ENCODE measurements at regions not wholly inside any gene's neighbourhood (a gene's known extent, or its start where the extent isn't known, plus 50 kb on each side); places are given as distances from the start of the nearest gene placed in this dataset.

DNA sequence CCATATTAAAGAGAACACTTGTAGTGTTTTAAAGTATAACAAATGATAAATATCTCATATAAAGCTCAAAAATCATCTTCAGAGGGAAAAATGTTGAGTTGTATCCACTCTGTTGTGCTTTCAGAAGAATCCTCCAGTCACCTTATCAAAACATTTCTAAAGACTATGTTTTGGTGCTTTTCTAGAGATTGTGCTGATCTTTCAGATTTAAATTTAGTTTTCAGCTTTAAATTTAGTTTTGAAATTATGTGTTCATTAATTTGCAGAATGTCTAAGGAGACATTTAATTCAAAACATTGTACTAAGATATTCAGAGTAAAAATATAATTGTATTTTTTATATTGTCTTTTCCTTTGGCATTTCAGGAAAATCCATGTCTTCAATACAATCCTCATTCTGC, 303.1 kb upstream of the KYNU start:
- no peaks in the 10 kb centered on the region for H3K79me2 ChIP-seq (ENCODE audit: insufficient read depth)
- no peaks in the 10 kb centered on the region for H3K9me3 ChIP-seq
- H3K9ac ChIP-seq, result no peak overlapping the region
- ChIA-PET CTCF (no interaction called here), POLR2A (no interaction called here)
- no peaks in the 10 kb centered on the region for H3K27me3 ChIP-seq (ENCODE audit: insufficient read depth)
- H3K9me2 ChIP-seq, result no peaks in the 10 kb centered on the region
- no peaks in the 10 kb centered on the region for H4K20me1 ChIP-seq (ENCODE audit: insufficient read depth)
- TF ChIP-seq TAF1 (IDR thresholded peaks at IDR 0.05; ENCODE audit: borderline replicate concordance, low read depth, low read length), result no peak
- no peak for TF ChIP-seq EP300 (IDR thresholded peaks at IDR 0.05; ENCODE audit: borderline replicate concordance in 1 of 2, low read depth in 1 of 2, low read length in 1 of 2)
- TF ChIP-seq RCOR1 (IDR thresholded peaks at IDR 0.05; ENCODE audit: low read length), result no peak
- no peak for TF ChIP-seq ELF1 (IDR thresholded peaks at IDR 0.05)
- no peak for TF ChIP-seq TEAD4 (IDR thresholded peaks at IDR 0.05; ENCODE audit: borderline replicate concordance, insufficient read depth)
- TF ChIP-seq, protein P1, sequence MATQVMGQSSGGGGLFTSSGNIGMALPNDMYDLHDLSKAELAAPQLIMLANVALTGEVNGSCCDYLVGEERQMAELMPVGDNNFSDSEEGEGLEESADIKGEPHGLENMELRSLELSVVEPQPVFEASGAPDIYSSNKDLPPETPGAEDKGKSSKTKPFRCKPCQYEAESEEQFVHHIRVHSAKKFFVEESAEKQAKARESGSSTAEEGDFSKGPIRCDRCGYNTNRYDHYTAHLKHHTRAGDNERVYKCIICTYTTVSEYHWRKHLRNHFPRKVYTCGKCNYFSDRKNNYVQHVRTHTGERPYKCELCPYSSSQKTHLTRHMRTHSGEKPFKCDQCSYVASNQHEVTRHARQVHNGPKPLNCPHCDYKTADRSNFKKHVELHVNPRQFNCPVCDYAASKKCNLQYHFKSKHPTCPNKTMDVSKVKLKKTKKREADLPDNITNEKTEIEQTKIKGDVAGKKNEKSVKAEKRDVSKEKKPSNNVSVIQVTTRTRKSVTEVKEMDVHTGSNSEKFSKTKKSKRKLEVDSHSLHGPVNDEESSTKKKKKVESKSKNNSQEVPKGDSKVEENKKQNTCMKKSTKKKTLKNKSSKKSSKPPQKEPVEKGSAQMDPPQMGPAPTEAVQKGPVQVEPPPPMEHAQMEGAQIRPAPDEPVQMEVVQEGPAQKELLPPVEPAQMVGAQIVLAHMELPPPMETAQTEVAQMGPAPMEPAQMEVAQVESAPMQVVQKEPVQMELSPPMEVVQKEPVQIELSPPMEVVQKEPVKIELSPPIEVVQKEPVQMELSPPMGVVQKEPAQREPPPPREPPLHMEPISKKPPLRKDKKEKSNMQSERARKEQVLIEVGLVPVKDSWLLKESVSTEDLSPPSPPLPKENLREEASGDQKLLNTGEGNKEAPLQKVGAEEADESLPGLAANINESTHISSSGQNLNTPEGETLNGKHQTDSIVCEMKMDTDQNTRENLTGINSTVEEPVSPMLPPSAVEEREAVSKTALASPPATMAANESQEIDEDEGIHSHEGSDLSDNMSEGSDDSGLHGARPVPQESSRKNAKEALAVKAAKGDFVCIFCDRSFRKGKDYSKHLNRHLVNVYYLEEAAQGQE (IDR thresholded peaks at IDR 0.05; ENCODE audit: low read depth, low read length), result no peak
- TF ChIP-seq SIN3A (IDR thresholded peaks at IDR 0.05; ENCODE audit: borderline replicate concordance, low read depth, low read length), result no peak
- TF ChIP-seq MXI1 (IDR thresholded peaks at IDR 0.05; ENCODE audit: low read depth, low read length), result no peak
- no peak overlapping the region for H3K4me2 ChIP-seq
- H3K36me3 ChIP-seq (replicated peaks in 1 of 2; ENCODE audit: control insufficient read depth in 1 of 2, insufficient read depth in 2 of 2, low read length in 1 of 2), result no peaks in the 10 kb centered on the region
- H2AFZ ChIP-seq (ENCODE audit: low read depth), result no peak overlapping the region
- H3K27ac ChIP-seq (ENCODE audit: low read depth in 2 of 2, low read length in 1 of 2), result no peak overlapping the region
- no peak for DNase-seq
- H3K4me3 ChIP-seq (ENCODE audit: low read depth in 2 of 2, low read length in 1 of 2), result no peak overlapping the region
- no peaks in the 10 kb centered on the region; a peak in 1 of 4 replicates for H3K4me1 ChIP-seq (ENCODE audit: control insufficient read depth in 1 of 2, insufficient read depth in 2 of 2, low read depth in 1 of 2, low read length in 1 of 2)
- no peaks in the 10 kb centered on the region for H3F3A ChIP-seq (replicated peaks; ENCODE audit: insufficient read depth)

DNA sequence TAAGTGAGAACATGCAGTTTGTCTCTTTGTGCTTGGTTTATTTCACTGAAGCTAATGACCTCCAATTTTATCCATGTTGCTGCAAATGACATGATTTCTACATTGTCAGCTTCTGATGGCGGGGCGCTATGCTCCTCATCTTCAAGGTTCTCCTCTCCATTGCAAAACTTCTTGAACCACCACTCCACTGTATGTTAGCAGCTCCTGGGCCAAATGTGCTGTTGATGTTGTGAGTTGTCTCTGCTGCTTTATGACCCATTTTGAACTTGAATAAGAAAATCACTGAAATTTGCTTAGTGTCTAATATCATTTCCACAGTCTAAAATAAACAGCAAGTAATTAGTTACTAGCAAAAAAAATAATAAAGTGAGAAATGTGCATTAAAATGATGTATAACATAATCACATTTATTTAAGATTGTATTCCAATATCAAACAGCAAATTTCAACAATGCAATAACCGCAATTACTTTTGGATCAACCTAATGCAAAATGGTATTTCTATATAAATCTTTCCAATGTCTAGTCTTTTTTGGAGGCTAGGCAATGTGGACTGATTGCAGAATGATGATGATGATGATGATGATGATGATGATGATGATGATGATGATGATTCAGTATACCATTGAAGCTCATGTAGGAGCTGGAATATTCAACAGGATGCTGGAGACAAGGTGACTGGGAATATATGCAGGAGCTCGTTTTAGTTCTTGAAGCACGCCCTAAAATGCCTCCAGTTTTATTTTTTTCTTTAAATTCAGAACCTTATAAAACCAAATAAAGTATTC, 304.9 kb upstream of the KYNU start:
- Histone ChIP-seq H2AFZ (ENCODE audit: low read depth) (no peak overlapping the region), H3F3A (replicated peaks; ENCODE audit: insufficient read depth) (no peaks in the 10 kb centered on the region), H3K9ac (no peak overlapping the region), H3K79me2 (ENCODE audit: insufficient read depth) (no peaks in the 10 kb centered on the region), H3K9me2 (no peaks in the 10 kb centered on the region), H3K4me3 (ENCODE audit: low read depth in 2 of 2, low read length in 1 of 2) (no peak overlapping the region), H4K20me1 (ENCODE audit: insufficient read depth) (no peaks in the 10 kb centered on the region), H3K4me2 (no peak overlapping the region), H3K36me3 (replicated peaks in 1 of 2; ENCODE audit: control insufficient read depth in 1 of 2, insufficient read depth in 2 of 2, low read length in 1 of 2) (no peaks in the 10 kb centered on the region), H3K4me1 (ENCODE audit: control insufficient read depth in 1 of 2, insufficient read depth in 2 of 2, low read depth in 1 of 2, low read length in 1 of 2) (no peaks in the 10 kb centered on the region; a peak in 1 of 4 replicates), H3K9me3 (no peaks in the 10 kb centered on the region), H3K27ac (ENCODE audit: low read depth in 2 of 2, low read length in 1 of 2) (no peak overlapping the region), H3K27me3 (ENCODE audit: insufficient read depth) (no peaks in the 10 kb centered on the region)
- CTCF ChIA-PET, result interaction anchor here (0.9 to 1.4 kb wide), 2 partner anchors 10 to 201 kb away, joined by 3 read pairs; no protein-coding TSS in a partner anchor
- no peak for DNase-seq
- POLR2A ChIA-PET, result no interaction called here
- TF ChIP-seq YY1 (IDR thresholded peaks at IDR 0.05; ENCODE audit: low read depth) (no peak), RFX5 (IDR thresholded peaks at IDR 0.05; ENCODE audit: low read length) (no peak), CTCF (IDR thresholded peaks at IDR 0.05) (no peak), RCOR1 (IDR thresholded peaks at IDR 0.05; ENCODE audit: low read length) (no peak)
- WGBS (ENCODE audit: low lambda C conversion rate), result 58% methylated on average over 5 of the region's 5 CpGs
